ENCODE measurements at regions not wholly inside any gene's neighbourhood (a gene's known extent, or its start where the extent isn't known, plus 50 kb on each side); places are given as distances from the start of the nearest gene placed in this dataset.

DNA sequence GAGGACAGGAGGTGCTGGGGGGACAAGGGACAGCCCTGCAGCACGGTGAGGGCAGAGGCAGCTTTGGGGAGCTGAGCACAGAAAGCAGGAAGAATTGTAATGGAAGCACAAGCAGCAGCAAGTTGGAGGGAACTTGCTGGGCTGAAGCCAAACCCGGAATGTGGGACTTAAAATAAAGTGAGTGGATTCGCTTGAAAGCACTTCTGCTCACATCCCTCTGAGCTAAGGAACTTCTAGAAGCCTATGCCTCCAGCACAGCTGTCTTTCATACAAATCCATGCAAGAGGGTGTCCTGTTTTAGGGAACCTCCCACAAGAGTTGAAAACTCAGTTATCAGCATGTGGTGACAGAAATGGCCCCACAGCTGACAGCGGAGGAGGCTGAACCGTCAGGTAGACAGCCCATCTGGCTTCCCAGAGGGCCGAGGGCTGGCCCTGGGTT lies 71.4 kb upstream of the MLN start:
- TF ChIP-seq PAX5 (IDR thresholded peaks at IDR 0.05; ENCODE audit: insufficient read depth, low read length, severe bottlenecking): no peak
- DNase-seq (ENCODE audit: insufficient read length, low spot score): no peak
- no peak for FAIRE-seq

DNA sequence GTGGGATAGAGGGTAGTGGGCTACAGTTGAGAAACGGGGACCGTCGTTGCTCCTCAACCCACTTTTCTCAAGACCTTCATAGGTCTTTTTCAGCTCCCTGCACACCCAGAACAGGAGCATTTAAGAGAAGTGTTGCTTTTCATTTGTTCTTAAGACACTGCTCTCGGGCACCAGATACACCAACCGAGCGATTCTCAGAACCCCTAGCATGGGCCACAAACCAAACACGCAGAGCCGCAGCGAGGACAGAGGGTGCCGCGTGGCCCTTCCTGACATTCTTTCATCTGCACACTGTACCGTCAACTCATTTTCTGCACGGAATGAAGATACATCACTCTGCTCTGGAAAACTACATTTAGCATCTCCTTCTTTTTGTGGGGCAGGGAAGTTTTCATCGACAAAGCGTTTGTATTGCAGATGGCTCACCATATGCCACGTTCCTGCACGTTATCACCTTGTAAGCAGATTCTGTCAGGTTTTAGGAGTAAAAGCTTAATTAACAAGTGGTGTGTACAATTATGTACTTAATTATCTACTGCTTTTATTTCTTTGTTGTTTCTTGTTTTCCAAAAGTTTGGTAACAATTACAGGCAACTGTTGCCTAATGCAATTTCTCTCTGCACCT lies 70.4 kb upstream of the MLN start:
- no peak for TF ChIP-seq PAX5 (IDR thresholded peaks at IDR 0.05; ENCODE audit: insufficient read depth, low read length, severe bottlenecking)
- TF ChIP-seq POU2F2 (IDR thresholded peaks at IDR 0.05; ENCODE audit: low read depth, low read length): no peak
- TF ChIP-seq POLR2A (IDR thresholded peaks at IDR 0.05; ENCODE audit: low read depth, low read length): no peak
- TF ChIP-seq SPI1 (IDR thresholded peaks at IDR 0.05; ENCODE audit: low read depth, low read length): no peak
- no peak for TF ChIP-seq TAF1 (IDR thresholded peaks at IDR 0.05; ENCODE audit: low read depth, low read length)
- TF ChIP-seq POLR2AphosphoS5 (IDR thresholded peaks at IDR 0.05; ENCODE audit: low read depth, low read length): no peak
- DNase-seq (ENCODE audit: insufficient read length, low spot score) (no peak), FAIRE-seq (no peak)

DNA sequence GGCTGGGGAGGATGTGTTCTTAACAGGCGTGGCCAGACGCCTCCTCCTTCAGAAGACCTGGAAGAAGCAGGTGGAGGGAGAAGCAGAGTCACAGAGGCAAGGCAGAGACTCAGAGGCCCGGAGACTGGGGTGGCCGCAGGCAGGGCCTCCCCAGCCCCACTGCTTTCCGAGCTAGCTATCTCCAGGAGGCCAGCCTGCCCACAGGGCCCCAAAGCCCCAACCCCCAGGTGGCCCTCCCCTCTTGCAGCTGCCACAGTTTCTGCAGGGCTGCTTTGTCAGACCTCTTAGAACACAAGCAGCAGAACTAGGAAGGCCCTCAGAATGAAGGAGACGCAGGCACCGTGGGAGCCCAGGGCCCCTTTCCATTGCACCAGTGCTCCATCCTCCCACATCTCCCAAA lies 69.0 kb upstream of the MLN start:
- FAIRE-seq: no peak
- no peak for TF ChIP-seq PAX5 (IDR thresholded peaks at IDR 0.05; ENCODE audit: insufficient read depth, low read length, severe bottlenecking)
- TF ChIP-seq POU2F2 (IDR thresholded peaks at IDR 0.05; ENCODE audit: low read depth, low read length): no peak
- TF ChIP-seq TAF1 (IDR thresholded peaks at IDR 0.05; ENCODE audit: low read depth, low read length): no peak
- TF ChIP-seq POLR2A (IDR thresholded peaks at IDR 0.05; ENCODE audit: low read depth, low read length): no peak
- DNase-seq (ENCODE audit: insufficient read length, low spot score): no peak

DNA sequence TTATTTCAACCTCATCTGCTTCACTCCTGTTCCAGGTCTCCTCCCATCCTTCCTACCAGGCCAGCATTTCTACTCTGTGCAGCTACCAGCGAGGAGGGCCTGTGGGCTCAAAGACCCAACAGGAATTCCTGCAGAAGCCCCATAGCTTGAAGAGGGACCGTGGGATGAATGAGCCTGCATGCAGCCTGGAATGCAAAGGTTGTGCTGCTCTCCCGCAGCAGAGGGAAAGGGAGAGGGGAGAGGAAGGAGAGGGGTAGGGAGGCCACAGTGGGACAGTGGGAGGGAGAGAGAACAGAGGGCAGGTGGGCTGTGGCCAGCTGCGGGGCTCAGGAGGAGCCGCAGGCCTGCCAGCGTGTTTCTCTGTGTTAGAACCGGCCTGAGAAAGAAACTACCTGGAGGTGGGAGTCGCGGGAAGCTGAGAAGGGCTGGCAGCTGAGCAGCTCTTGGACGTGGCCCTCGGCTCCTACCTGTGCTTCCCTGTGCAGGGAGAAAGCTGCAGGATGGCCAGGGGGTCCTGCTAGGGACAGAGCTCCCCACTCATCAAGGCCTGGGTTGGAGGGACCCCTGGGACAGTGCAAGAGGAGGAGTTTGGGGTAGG lies 66.1 kb upstream of the MLN start:
- FAIRE-seq (no peak), DNase-seq (ENCODE audit: insufficient read length, low spot score) (no peak)
- TF ChIP-seq POU2F2 (IDR thresholded peaks at IDR 0.05; ENCODE audit: low read depth, low read length) (no peak), TAF1 (IDR thresholded peaks at IDR 0.05; ENCODE audit: low read depth, low read length) (no peak), POLR2A (IDR thresholded peaks at IDR 0.05; ENCODE audit: low read depth, low read length) (no peak), SPI1 (IDR thresholded peaks at IDR 0.05; ENCODE audit: low read depth, low read length) (no peak), PAX5 (IDR thresholded peaks at IDR 0.05; ENCODE audit: insufficient read depth, low read length, severe bottlenecking) (no peak), POLR2AphosphoS5 (IDR thresholded peaks at IDR 0.05; ENCODE audit: low read depth, low read length) (no peak)

DNA sequence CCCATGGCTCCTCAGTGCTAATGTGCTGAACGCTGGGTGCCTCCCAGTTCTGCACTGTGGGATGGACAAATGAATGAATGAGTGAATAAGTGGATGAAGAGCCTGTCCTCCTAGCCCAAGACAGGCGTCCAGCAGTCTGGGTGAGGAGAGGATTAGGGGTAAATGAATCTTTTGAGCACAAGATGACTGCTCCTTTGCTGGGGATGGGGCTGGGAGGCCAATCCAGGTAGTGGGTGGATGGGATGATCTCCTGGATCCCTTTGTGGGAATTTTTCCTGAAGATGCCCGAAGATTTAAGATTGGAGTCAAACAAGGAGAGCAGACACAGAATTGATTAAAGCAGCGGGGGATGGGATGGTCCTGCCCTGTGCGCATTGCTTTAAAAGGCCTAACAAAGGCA lies 65.3 kb upstream of the MLN start:
- no peak for FAIRE-seq
- TF ChIP-seq POLR2AphosphoS5 (IDR thresholded peaks at IDR 0.05; ENCODE audit: low read depth, low read length): no peak
- TF ChIP-seq SPI1 (IDR thresholded peaks at IDR 0.05; ENCODE audit: low read depth, low read length): no peak
- no peak for TF ChIP-seq TAF1 (IDR thresholded peaks at IDR 0.05; ENCODE audit: low read depth, low read length)
- TF ChIP-seq POLR2A (IDR thresholded peaks at IDR 0.05; ENCODE audit: low read depth, low read length): no peak
- TF ChIP-seq POU2F2 (IDR thresholded peaks at IDR 0.05; ENCODE audit: low read depth, low read length): no peak
- TF ChIP-seq PAX5 (IDR thresholded peaks at IDR 0.05; ENCODE audit: insufficient read depth, low read length, severe bottlenecking): no peak
- DNase-seq (ENCODE audit: insufficient read length, low spot score): no peak

DNA sequence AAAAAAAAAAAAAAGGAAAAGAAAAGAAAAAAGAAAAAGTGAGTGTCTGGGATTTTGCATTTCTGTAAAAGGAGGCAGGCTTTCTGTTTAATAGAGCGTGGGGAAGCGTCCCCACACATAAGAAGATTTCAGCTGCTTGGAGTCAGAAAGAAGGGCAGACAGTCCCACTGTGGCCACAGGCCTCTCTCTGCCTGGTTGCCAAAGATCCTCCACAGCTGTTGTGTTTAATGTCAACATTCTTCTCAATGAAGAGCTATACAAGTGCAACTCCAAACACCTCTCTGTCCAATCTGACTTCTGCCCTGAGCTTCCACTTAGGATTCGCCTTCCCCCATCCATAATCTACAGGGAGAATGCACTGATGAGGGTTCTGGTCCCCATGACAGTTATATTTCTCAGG lies 64.3 kb upstream of the MLN start:
- FAIRE-seq (no peak), DNase-seq (ENCODE audit: insufficient read length, low spot score) (no peak)
- no peak for TF ChIP-seq TAF1 (IDR thresholded peaks at IDR 0.05; ENCODE audit: low read depth, low read length)
- no peak for TF ChIP-seq POLR2AphosphoS5 (IDR thresholded peaks at IDR 0.05; ENCODE audit: low read depth, low read length)
- no peak for TF ChIP-seq POLR2A (IDR thresholded peaks at IDR 0.05; ENCODE audit: low read depth, low read length)
- no peak for TF ChIP-seq SPI1 (IDR thresholded peaks at IDR 0.05; ENCODE audit: low read depth, low read length)
- TF ChIP-seq POU2F2 (IDR thresholded peaks at IDR 0.05; ENCODE audit: low read depth, low read length): no peak
- TF ChIP-seq PAX5 (IDR thresholded peaks at IDR 0.05; ENCODE audit: insufficient read depth, low read length, severe bottlenecking): no peak

DNA sequence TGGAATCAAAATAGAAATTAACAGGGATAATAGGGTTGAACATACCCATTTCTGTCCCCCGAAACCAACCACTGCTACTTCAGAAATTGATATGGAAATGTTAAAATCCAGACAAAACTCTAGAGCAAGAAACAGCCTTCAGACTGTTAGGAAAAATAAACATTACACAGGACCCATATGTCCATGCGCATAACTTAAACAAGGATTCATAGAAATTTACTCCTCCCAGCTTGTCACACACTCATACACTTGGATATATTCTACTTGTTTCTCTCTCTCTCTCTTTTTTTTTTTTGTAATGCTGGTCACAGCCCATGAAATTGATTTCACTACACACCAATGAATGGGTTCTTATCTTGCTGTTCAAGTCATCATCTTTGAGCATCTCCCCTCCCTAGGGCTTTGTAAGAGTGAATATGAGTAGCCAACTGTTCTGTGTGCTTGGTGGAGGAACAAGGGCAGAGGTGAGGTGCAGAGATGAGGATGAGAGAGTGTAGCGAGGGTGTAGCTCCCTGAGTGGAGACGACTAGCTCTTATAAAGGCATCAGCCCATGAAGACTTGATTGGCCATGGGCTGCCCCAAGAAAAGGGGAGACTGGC lies 61.8 kb upstream of the MLN start:
- DNase-seq (ENCODE audit: insufficient read length, low spot score) (no peak), FAIRE-seq (no peak)
- TF ChIP-seq POLR2A (IDR thresholded peaks at IDR 0.05; ENCODE audit: low read depth, low read length): no peak
- TF ChIP-seq POLR2AphosphoS5 (IDR thresholded peaks at IDR 0.05; ENCODE audit: low read depth, low read length): no peak
- no peak for TF ChIP-seq SPI1 (IDR thresholded peaks at IDR 0.05; ENCODE audit: low read depth, low read length)
- TF ChIP-seq POU2F2 (IDR thresholded peaks at IDR 0.05; ENCODE audit: low read depth, low read length): no peak
- no peak for TF ChIP-seq PAX5 (IDR thresholded peaks at IDR 0.05; ENCODE audit: insufficient read depth, low read length, severe bottlenecking)
- no peak for TF ChIP-seq TAF1 (IDR thresholded peaks at IDR 0.05; ENCODE audit: low read depth, low read length)

DNA sequence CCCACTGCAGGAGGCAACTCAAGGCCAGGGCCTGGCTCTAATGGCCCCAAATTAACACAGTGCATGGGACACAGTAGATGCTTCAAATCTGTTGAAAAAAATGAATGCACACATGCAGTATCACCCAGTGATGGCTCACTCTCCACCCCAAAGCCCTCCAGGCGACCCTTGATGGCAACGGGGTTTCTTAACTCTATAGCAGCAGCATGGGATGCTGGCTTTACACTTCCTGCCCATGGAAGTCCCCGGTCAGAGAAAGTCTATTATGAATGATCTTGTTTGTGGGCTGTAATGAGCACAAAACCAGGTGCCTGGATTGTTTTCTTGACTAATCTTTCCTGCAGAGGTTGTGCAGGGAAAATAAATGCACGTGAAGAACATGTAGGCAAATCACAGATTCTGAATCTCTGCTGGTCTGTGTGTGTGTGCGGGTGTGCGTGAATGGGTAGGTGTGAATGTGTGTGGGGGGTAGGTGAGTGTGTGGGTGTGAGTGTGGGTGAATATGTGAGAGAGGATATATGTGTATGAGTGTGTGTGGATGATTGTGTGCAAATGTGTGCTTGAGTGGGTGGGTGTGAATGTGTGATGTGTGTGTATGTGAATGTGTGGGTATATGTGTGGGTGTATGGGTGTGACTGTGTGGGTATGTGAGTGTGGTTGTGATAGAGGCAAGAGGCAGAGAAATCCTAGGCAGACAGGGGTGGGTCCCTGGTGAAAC lies 60.1 kb upstream of the MLN start:
- TF ChIP-seq POLR2AphosphoS5 (IDR thresholded peaks at IDR 0.05; ENCODE audit: low read depth, low read length) (no peak), POLR2A (IDR thresholded peaks at IDR 0.05; ENCODE audit: low read depth, low read length) (no peak), SPI1 (IDR thresholded peaks at IDR 0.05; ENCODE audit: low read depth, low read length) (no peak), PAX5 (IDR thresholded peaks at IDR 0.05; ENCODE audit: insufficient read depth, low read length, severe bottlenecking) (no peak)
- FAIRE-seq: peak; percentile 93

DNA sequence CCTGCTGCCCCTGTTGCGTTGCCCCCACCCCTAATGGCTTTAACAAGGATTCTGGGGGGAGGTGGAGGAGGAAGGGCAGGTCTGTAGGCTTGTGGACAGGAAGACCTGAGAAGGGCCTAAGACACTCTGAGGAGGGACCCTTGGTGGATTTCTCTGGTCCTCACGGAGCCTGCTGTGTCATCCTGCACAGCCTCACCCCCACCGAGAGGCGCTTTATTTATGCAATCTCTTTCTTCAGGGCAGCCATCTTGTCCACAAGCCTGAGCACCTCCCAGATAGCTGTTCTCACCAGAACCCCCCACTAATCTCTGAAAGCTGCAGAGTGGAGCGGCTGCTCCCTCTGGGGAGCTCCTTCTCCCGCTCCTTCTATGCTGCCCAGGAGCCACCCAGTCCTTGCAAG lies 59.3 kb upstream of the MLN start:
- TF ChIP-seq TAF1 (IDR thresholded peaks at IDR 0.05; ENCODE audit: low read depth, low read length) (no peak), SPI1 (IDR thresholded peaks at IDR 0.05; ENCODE audit: low read depth, low read length) (no peak), POLR2A (IDR thresholded peaks at IDR 0.05; ENCODE audit: low read depth, low read length) (no peak), POU2F2 (IDR thresholded peaks at IDR 0.05; ENCODE audit: low read depth, low read length) (no peak), PAX5 (IDR thresholded peaks at IDR 0.05; ENCODE audit: insufficient read depth, low read length, severe bottlenecking) (no peak), POLR2AphosphoS5 (IDR thresholded peaks at IDR 0.05; ENCODE audit: low read depth, low read length) (no peak)
- DNase-seq (ENCODE audit: insufficient read length, low spot score) (no peak), FAIRE-seq (no peak)

More for the DNA sequence above, 60.1 kb upstream of the MLN start:
- no peak for DNase-seq (ENCODE audit: insufficient read length, low spot score)
